ENCODE measurements at regions not wholly inside any gene's neighbourhood (a gene's known extent, or its start where the extent isn't known, plus 50 kb on each side); places are given as distances from the start of the nearest gene placed in this dataset.

- H3K27me3 ChIP-seq (ENCODE audit: control insufficient read depth, insufficient read depth, low read length), result no peaks in the 10 kb centered on the region
- no peaks in the 10 kb centered on the region for H3K4me1 ChIP-seq (ENCODE audit: control insufficient read depth in 2 of 3, insufficient read depth in 2 of 3, low read depth in 1 of 3, low read length in 3 of 3)
- DNase-seq, result no peak
- intact Hi-C loops (cut with DNase I), result no loop called here
- no peaks in the 10 kb centered on the region for H3K36me3 ChIP-seq (ENCODE audit: control insufficient read depth in 2 of 3, insufficient read depth in 3 of 3, low read length in 3 of 3)
- no peak overlapping the region for H3K4me3 ChIP-seq (ENCODE audit: low read length in 3 of 3)
- peaks cover 0 to 1% (median 0%) of the 10 kb centered on the region in 3 donors for H3K9me3 ChIP-seq (ENCODE audit: control insufficient read depth in 2 of 3, insufficient read depth in 1 of 3, low read length in 3 of 3)
- FAIRE-seq, result no peak
- H3K27ac ChIP-seq (ENCODE audit: low read depth in 2 of 2, low read length in 2 of 2), result no peak overlapping the region
- no peak overlapping the region for H3K9ac ChIP-seq (ENCODE audit: low read length in 3 of 3)
- TF ChIP-seq, protein P1, sequence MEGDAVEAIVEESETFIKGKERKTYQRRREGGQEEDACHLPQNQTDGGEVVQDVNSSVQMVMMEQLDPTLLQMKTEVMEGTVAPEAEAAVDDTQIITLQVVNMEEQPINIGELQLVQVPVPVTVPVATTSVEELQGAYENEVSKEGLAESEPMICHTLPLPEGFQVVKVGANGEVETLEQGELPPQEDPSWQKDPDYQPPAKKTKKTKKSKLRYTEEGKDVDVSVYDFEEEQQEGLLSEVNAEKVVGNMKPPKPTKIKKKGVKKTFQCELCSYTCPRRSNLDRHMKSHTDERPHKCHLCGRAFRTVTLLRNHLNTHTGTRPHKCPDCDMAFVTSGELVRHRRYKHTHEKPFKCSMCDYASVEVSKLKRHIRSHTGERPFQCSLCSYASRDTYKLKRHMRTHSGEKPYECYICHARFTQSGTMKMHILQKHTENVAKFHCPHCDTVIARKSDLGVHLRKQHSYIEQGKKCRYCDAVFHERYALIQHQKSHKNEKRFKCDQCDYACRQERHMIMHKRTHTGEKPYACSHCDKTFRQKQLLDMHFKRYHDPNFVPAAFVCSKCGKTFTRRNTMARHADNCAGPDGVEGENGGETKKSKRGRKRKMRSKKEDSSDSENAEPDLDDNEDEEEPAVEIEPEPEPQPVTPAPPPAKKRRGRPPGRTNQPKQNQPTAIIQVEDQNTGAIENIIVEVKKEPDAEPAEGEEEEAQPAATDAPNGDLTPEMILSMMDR (IDR thresholded peaks at IDR 0.05; ENCODE audit: borderline replicate concordance, extremely low read depth, insufficient read depth), result no peak
Observed at GRCh38 chr4:10381146-10381545, 76.1 kb downstream of the ZNF518B start.

DNA sequence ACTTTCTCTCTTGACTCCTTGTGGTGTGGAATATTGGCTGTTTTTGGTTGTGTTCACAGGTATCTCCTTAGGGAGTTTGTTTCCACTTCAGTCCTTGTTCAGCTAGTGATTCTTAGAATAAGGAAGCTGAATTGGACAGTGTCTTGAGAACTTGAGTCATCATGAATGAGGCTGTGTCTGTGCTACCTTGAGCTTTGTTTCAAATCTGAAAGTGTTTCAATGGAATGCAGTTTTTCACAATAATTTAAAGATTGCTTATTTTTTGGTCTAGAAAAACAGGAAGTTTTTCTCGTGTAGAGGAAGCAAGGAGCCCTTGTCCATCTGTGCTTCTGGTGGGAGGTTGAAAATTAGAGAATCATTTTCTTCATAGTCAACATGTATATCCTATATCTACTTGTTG is 76.5 kb downstream of the ZNF518B start:
- FAIRE-seq, result no peak
- Histone ChIP-seq H3K9me3 (ENCODE audit: control insufficient read depth in 2 of 3, insufficient read depth in 1 of 3, low read length in 3 of 3) (peaks cover 0 to 1% (median 0%) of the 10 kb centered on the region in 3 donors), H3K27ac (ENCODE audit: low read depth in 2 of 2, low read length in 2 of 2) (no peak overlapping the region), H3K36me3 (ENCODE audit: control insufficient read depth in 2 of 3, insufficient read depth in 3 of 3, low read length in 3 of 3) (no peaks in the 10 kb centered on the region), H3K4me1 (ENCODE audit: control insufficient read depth in 2 of 3, insufficient read depth in 2 of 3, low read depth in 1 of 3, low read length in 3 of 3) (no peaks in the 10 kb centered on the region), H3K9ac (ENCODE audit: low read length in 3 of 3) (no peak overlapping the region), H3K27me3 (ENCODE audit: control insufficient read depth, insufficient read depth, low read length) (no peaks in the 10 kb centered on the region), H3K4me3 (ENCODE audit: low read length in 3 of 3) (no peak overlapping the region)
- intact Hi-C loops (cut with DNase I), result no loop called here
- DNase-seq, result no peak
- TF ChIP-seq, protein P1 (IDR thresholded peaks at IDR 0.05; ENCODE audit: borderline replicate concordance, extremely low read depth, insufficient read depth), result no peak

GRCh38 chr4:10371869-10372471 is 85.3 kb downstream of the ZNF518B start:
- DNase-seq, result no peak
- Histone ChIP-seq H3K4me3 (ENCODE audit: low read length in 3 of 3) (no peak overlapping the region), H3K27me3 (ENCODE audit: control insufficient read depth, insufficient read depth, low read length) (no peaks in the 10 kb centered on the region), H3K36me3 (ENCODE audit: control insufficient read depth in 2 of 3, insufficient read depth in 3 of 3, low read length in 3 of 3) (no peaks in the 10 kb centered on the region), H3K27ac (ENCODE audit: low read depth in 2 of 2, low read length in 2 of 2) (no peak overlapping the region), H3K9me3 (ENCODE audit: control insufficient read depth in 2 of 3, insufficient read depth in 1 of 3, low read length in 3 of 3) (no peaks in the 10 kb centered on the region), H3K9ac (ENCODE audit: low read length in 3 of 3) (no peak overlapping the region), H3K4me1 (ENCODE audit: control insufficient read depth in 2 of 3, insufficient read depth in 2 of 3, low read depth in 1 of 3, low read length in 3 of 3) (no peaks in the 10 kb centered on the region)
- intact Hi-C loops (cut with DNase I), result no loop called here
- no peak for FAIRE-seq
- TF ChIP-seq, protein P1 (IDR thresholded peaks at IDR 0.05; ENCODE audit: borderline replicate concordance, extremely low read depth, insufficient read depth), result no peak

DNA sequence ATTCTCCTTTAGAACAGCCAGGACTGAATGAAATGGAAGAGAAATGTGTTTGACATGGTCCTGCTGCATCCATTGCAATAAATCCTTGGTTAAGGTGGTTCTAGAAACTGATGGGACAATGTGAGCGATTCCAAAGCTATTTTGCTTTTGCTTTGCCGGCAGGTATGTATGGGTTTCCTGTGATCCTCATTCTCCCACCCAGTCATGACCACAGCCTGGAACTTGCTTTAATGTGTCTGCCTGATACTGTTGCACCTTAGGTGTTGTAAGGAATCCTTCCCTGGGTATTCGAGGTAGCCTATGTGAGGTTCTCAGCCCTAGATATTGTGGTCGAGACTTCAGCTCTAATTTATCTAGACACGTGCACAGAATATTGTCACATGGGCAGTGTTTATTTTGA is 86.1 kb downstream of the ZNF518B start:
- Histone ChIP-seq H3K36me3 (ENCODE audit: control insufficient read depth in 2 of 3, insufficient read depth in 3 of 3, low read length in 3 of 3) (no peaks in the 10 kb centered on the region), H3K9me3 (ENCODE audit: control insufficient read depth in 2 of 3, insufficient read depth in 1 of 3, low read length in 3 of 3) (no peaks in the 10 kb centered on the region), H3K4me3 (ENCODE audit: low read length in 3 of 3) (no peak overlapping the region), H3K27ac (ENCODE audit: low read depth in 2 of 2, low read length in 2 of 2) (no peak overlapping the region), H3K27me3 (ENCODE audit: control insufficient read depth, insufficient read depth, low read length) (no peaks in the 10 kb centered on the region), H3K9ac (ENCODE audit: low read length in 3 of 3) (no peak overlapping the region), H3K4me1 (ENCODE audit: control insufficient read depth in 2 of 3, insufficient read depth in 2 of 3, low read depth in 1 of 3, low read length in 3 of 3) (no peaks in the 10 kb centered on the region)
- TF ChIP-seq, protein P1 (IDR thresholded peaks at IDR 0.05; ENCODE audit: borderline replicate concordance, extremely low read depth, insufficient read depth), result no peak
- intact Hi-C loops (cut with DNase I), result no loop called here
- FAIRE-seq, result no peak
- no peak for DNase-seq
